K562 (cell line): ENCODE measurements at regions not wholly inside any gene's neighbourhood (a gene's known extent, or its start where the extent isn't known, plus 50 kb on each side); places are given as distances from the start of the nearest gene placed in this dataset.

ENCODE experiments used
- CBX8 ChIP-seq: fragments of 200-600 bp; sonication (generic); IDR thresholded peaks from 2 replicates; pipeline ENCODE4 v1.6.1; 2012; ENCODE audit warnings: borderline replicate concordance, mixed run types, low read depth, mild to moderate bottlenecking, moderate library complexity, mixed read lengths, low read length, control low read depth, inconsistent platforms; ENCODE audit not compliant: poor library complexity, severe bottlenecking; ENCODE audit errors: extremely low read depth
- CREB3L1 ChIP-seq: fragments of 450-650 bp; IDR thresholded peaks from 2 replicates; pipeline ENCODE4 v1.6.1; 2014; ENCODE audit warnings: low read depth, mild to moderate bottlenecking, moderate library complexity, borderline replicate concordance
- CSDE1 ChIP-seq, 2 experiments: fragments of 450-650 bp; IDR thresholded peaks; 2 replicates each; pipeline ENCODE4 v1.6.1; 2016; ENCODE audit warnings: mild to moderate bottlenecking in 1 of 2
- EP300 ChIP-seq: IDR thresholded peaks from 2 replicates; pipeline ENCODE4 v1.6.1; 2012; ENCODE audit warnings: low read length, improper control_type of control experiment
- ESRRA ChIP-seq: fragments of 450-650 bp; IDR thresholded peaks from 2 replicates; pipeline ENCODE4 v1.6.1; 2014; ENCODE audit warnings: low read depth, mild to moderate bottlenecking, moderate library complexity, borderline replicate concordance
- GABPB1 ChIP-seq: sonication (generic); formaldehyde crosslinking; IDR thresholded peaks from 2 replicates; pipeline ENCODE4 v1.8.0; 2022; ENCODE audit warnings: mild to moderate bottlenecking, missing genetic modification reagents
- MCM2 ChIP-seq: fragments of 450-650 bp; IDR thresholded peaks from 2 replicates; pipeline ENCODE4 v1.6.1; 2017; ENCODE audit warnings: low read depth, mild to moderate bottlenecking
- TRIM28 ChIP-seq: fragments of 450-650 bp; IDR thresholded peaks from 2 replicates; pipeline ENCODE4 v1.6.1; 2017
- ZFP91 ChIP-seq: sonication (generic); formaldehyde crosslinking; IDR thresholded peaks from 2 replicates; pipeline ENCODE4 v1.8.0; 2022; ENCODE audit warnings: mild to moderate bottlenecking, missing genetic modification reagents
- ZNF140 ChIP-seq: fragments of 250-450 bp; sonication (Bioruptor Pico); IDR thresholded peaks from 2 replicates; pipeline ENCODE4 v1.8.0; 2021; ENCODE audit warnings: moderate library complexity, mild to moderate bottlenecking, inconsistent platforms
- ZNF311 ChIP-seq: fragments of 250-450 bp; sonication (Bioruptor Pico); IDR thresholded peaks from 2 replicates; pipeline ENCODE4 v1.4.0; 2020; ENCODE audit warnings: mild to moderate bottlenecking, moderate library complexity
- ZNF444 ChIP-seq: fragments of 250-450 bp; sonication (Bioruptor Pico); IDR thresholded peaks from 2 replicates; pipeline ENCODE4 v1.4.0; 2020; ENCODE audit warnings: mild to moderate bottlenecking, moderate library complexity
- ZNF740 ChIP-seq, 3 experiments: fragments of 200-800 bp in 1 of 3; sonication (Bioruptor generic) in 1 of 3; sonication (generic) in 1 of 3; formaldehyde crosslinking in 1 of 3; IDR thresholded peaks; 2 replicates each; pipeline versions ENCODE4 v1.6.1 to v1.8.0; 2016 to 2022; ENCODE audit warnings: mild to moderate bottlenecking in 2 of 3, missing compliant biosample characterization in 2 of 3, missing genetic modification characterization in 2 of 3, missing genetic modification reagents in 1 of 3
- ZNF766 ChIP-seq: fragments of 200-800 bp; sonication (Bioruptor generic); conservative IDR thresholded peaks from 2 replicates; pipeline ENCODE4 v1.6.1; 2016; ENCODE audit warnings: missing genetic modification characterization, missing compliant biosample characterization
- TF ChIP-seq, protein P1 (sequence below): fragments of 250-450 bp; sonication (Bioruptor Pico); IDR thresholded peaks from 2 replicates; pipeline ENCODE4 v1.5.1; 2021; ENCODE audit warnings: mild to moderate bottlenecking
- TF ChIP-seq, protein P2 (sequence below): sonication (generic); formaldehyde crosslinking; IDR thresholded peaks from 2 replicates; pipeline ENCODE4 v1.8.0; 2022; ENCODE audit warnings: mild to moderate bottlenecking, missing genetic modification reagents, borderline replicate concordance
- TF ChIP-seq, protein P3 (sequence below): fragments of 200-800 bp; sonication (Bioruptor generic); IDR thresholded peaks from 2 replicates; pipeline ENCODE4 v1.6.1; 2017; ENCODE audit warnings: missing genetic modification characterization, missing compliant biosample characterization

DNA sequence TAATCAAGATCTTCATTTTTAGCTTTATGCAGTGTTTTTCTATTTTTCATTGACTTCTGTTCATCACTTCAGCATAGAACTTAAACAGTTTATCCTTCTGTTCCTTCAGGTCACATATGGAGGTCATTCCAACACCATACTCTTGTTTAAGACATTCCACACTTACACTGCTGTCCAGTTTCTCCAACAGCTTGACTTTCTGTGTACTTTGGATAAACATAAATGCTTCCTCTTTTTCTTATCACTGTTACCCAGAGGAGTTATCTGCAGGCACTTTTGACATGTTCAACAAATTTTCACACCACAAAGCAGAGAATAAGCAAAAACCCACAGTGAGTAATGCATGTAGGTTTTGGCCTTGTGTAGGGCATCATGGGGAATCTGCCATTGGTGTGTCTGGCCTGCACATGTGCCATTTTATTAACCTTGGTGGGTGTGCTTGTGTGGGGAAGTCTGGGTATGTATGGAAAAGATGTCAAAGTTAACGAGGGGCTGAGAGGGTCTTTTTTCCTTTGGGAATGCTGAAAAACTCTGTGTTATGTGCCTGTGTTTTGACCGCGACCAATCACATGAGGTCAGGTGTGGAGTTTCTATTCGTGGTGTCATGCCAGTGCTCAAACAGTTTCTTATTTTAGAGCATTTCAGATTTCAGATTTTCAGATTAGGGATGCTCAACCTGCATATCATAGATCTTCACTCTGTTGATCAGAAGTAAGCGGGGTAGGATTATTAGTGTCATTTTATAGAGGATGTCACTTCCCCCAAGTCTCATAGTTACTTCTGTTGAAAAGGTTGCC lies 53.9 kb upstream of the ACVR1 start (continued):
- TF ChIP-seq CBX8 = no peak
- TF ChIP-seq ZNF444 (CRISPR knock-in tag) = peak; percentile 93
- peak; percentile 98 for TF ChIP-seq ZNF766 (CRISPR knock-in tag)
- peak; percentile 99 for TF ChIP-seq ESRRA
- no peak for TF ChIP-seq CREB3L1
- TF ChIP-seq, protein P1, sequence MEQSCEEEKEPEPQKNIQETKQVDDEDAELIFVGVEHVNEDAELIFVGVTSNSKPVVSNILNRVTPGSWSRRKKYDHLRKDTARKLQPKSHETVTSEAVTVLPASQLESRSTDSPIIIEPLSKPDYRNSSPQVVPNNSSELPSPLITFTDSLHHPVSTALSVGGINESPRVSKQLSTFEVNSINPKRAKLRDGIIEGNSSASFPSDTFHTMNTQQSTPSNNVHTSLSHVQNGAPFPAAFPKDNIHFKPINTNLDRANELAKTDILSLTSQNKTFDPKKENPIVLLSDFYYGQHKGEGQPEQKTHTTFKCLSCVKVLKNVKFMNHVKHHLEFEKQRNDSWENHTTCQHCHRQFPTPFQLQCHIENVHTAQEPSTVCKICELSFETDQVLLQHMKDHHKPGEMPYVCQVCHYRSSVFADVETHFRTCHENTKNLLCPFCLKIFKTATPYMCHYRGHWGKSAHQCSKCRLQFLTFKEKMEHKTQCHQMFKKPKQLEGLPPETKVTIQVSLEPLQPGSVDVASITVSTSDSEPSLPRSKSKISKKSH (CRISPR knock-in tag) = no peak
- TF ChIP-seq EP300 = peak; percentile 100
- TF ChIP-seq TRIM28 = no peak
- TF ChIP-seq MCM2 = no peak
- TF ChIP-seq, protein P2, sequence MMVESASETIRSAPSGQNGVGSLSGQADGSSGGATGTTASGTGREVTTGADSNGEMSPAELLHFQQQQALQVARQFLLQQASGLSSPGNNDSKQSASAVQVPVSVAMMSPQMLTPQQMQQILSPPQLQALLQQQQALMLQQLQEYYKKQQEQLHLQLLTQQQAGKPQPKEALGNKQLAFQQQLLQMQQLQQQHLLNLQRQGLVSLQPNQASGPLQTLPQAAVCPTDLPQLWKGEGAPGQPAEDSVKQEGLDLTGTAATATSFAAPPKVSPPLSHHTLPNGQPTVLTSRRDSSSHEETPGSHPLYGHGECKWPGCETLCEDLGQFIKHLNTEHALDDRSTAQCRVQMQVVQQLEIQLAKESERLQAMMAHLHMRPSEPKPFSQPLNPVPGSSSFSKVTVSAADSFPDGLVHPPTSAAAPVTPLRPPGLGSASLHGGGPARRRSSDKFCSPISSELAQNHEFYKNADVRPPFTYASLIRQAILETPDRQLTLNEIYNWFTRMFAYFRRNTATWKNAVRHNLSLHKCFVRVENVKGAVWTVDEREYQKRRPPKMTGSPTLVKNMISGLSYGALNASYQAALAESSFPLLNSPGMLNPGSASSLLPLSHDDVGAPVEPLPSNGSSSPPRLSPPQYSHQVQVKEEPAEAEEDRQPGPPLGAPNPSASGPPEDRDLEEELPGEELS = no peak
- TF ChIP-seq ZNF740 (CRISPR knock-in tag; IDR thresholded peaks at IDR 0.05) = 0 out of 2 replicates have a peak, but pooled peaks have one; percentile 36
- TF ChIP-seq ZNF740 (tag; IDR thresholded peaks at IDR 0.05) = peak in 1 of 2 experiments; percentile 87; a peak in 2 of 4 replicates
- TF ChIP-seq ZFP91 (CRISPR knock-in tag) = no peak
- TF ChIP-seq ZNF311 (CRISPR knock-in tag) = peak; percentile 95
- 0 out of 4 replicates have a peak, but pooled peaks of 1 of the 2 experiments have one; percentile 13 for TF ChIP-seq CSDE1 (IDR thresholded peaks at IDR 0.05)
- TF ChIP-seq, protein P3, sequence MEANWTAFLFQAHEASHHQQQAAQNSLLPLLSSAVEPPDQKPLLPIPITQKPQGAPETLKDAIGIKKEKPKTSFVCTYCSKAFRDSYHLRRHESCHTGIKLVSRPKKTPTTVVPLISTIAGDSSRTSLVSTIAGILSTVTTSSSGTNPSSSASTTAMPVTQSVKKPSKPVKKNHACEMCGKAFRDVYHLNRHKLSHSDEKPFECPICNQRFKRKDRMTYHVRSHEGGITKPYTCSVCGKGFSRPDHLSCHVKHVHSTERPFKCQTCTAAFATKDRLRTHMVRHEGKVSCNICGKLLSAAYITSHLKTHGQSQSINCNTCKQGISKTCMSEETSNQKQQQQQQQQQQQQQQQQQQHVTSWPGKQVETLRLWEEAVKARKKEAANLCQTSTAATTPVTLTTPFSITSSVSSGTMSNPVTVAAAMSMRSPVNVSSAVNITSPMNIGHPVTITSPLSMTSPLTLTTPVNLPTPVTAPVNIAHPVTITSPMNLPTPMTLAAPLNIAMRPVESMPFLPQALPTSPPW (CRISPR knock-in tag) = peak; percentile 81
- TF ChIP-seq GABPB1 (CRISPR knock-in tag) = no peak
- TF ChIP-seq ZNF140 = no peak; the same call in 1 of the 2 replicates
